ENCODE measurements at regions not wholly inside any gene's neighbourhood (a gene's known extent, or its start where the extent isn't known, plus 50 kb on each side); places are given as distances from the start of the nearest gene placed in this dataset.

GRCh38 chr6:14530385-14530784, 412.8 kb downstream of the CD83 start:
- Mint-ChIP-seq H3K36me3 (ENCODE audit: low read depth) (no peaks in the 10 kb centered on the region), H3K9me3 (peaks cover 10% of the 10 kb centered on the region), H3K27ac (no peak overlapping the region), H3K27me3 (no peaks in the 10 kb centered on the region), H3K4me3 (no peak overlapping the region), H3K4me1 (peaks cover 1% of the 10 kb centered on the region)
- DNase-seq = no peak
- ChIA-PET POLR2A (no interaction called here), CTCF (interaction anchor here (0.7 kb wide), 1 partner anchor 881 kb away, joined by 3 read pairs; no protein-coding TSS in a partner anchor)

GRCh38 chr6:14533446-14533845, 415.9 kb downstream of the CD83 start:
- H3K4me3 Mint-ChIP-seq = no peak overlapping the region
- ChIA-PET POLR2A (interaction anchor here (0.5 kb wide), 1 partner anchor 227 kb away, joined by 3 read pairs; no protein-coding TSS in a partner anchor), CTCF (no interaction called here)
- no peaks in the 10 kb centered on the region for H3K4me1 Mint-ChIP-seq
- H3K27me3 Mint-ChIP-seq = no peaks in the 10 kb centered on the region
- no peaks in the 10 kb centered on the region for H3K36me3 Mint-ChIP-seq (ENCODE audit: low read depth)
- DNase-seq = no peak
- no peak overlapping the region for H3K27ac Mint-ChIP-seq
- no peaks in the 10 kb centered on the region for H3K9me3 Mint-ChIP-seq

GRCh38 chr6:14537030-14537429, 419.5 kb downstream of the CD83 start:
- H3K36me3 Mint-ChIP-seq (ENCODE audit: low read depth) = no peaks in the 10 kb centered on the region
- no peaks in the 10 kb centered on the region for H3K9me3 Mint-ChIP-seq
- POLR2A ChIA-PET = no interaction called here
- no peak overlapping the region for H3K4me3 Mint-ChIP-seq
- H3K4me1 Mint-ChIP-seq = peaks cover 13% of the 10 kb centered on the region
- no peaks in the 10 kb centered on the region for H3K27me3 Mint-ChIP-seq
- no peak overlapping the region for H3K27ac Mint-ChIP-seq
- no peak for DNase-seq
- CTCF ChIA-PET = no interaction called here

GRCh38 chr6:14540276-14540675, 422.7 kb downstream of the CD83 start:
- H3K27me3 Mint-ChIP-seq = no peaks in the 10 kb centered on the region
- no peaks in the 10 kb centered on the region for H3K36me3 Mint-ChIP-seq (ENCODE audit: low read depth)
- H3K4me3 Mint-ChIP-seq = no peak overlapping the region
- CTCF ChIA-PET = no interaction called here
- no peaks in the 10 kb centered on the region for H3K9me3 Mint-ChIP-seq
- peaks cover 26% of the 10 kb centered on the region for H3K4me1 Mint-ChIP-seq
- H3K27ac Mint-ChIP-seq = no peak overlapping the region
- POLR2A ChIA-PET = no interaction called here
- DNase-seq = no peak

- no peak for DNase-seq
- H3K36me3 Mint-ChIP-seq (ENCODE audit: low read depth) = no peaks in the 10 kb centered on the region
- no peaks in the 10 kb centered on the region for H3K27me3 Mint-ChIP-seq
- no peaks in the 10 kb centered on the region for H3K9me3 Mint-ChIP-seq
- no peak overlapping the region for H3K4me3 Mint-ChIP-seq
- POLR2A ChIA-PET = no interaction called here
- H3K4me1 Mint-ChIP-seq = peaks cover 26% of the 10 kb centered on the region
- no peak overlapping the region for H3K27ac Mint-ChIP-seq
- CTCF ChIA-PET = no interaction called here
Measured at GRCh38 chr6:14540810-14541540, 423.4 kb downstream of the CD83 start.

- no peaks in the 10 kb centered on the region for H3K27me3 Mint-ChIP-seq
- no peaks in the 10 kb centered on the region for H3K36me3 Mint-ChIP-seq (ENCODE audit: low read depth)
- CTCF ChIA-PET = interaction anchor here (0.6 kb wide), 1 partner anchor 224 kb away, joined by 4 read pairs; no protein-coding TSS in a partner anchor
- H3K27ac Mint-ChIP-seq = no peak overlapping the region
- DNase-seq = peak; percentile 40
- no peaks in the 10 kb centered on the region for H3K9me3 Mint-ChIP-seq
- peaks cover 26% of the 10 kb centered on the region for H3K4me1 Mint-ChIP-seq
- no peak overlapping the region for H3K4me3 Mint-ChIP-seq
- POLR2A ChIA-PET = no interaction called here
Measured at GRCh38 chr6:14542670-14543366, 425.2 kb downstream of the CD83 start.

- no peaks in the 10 kb centered on the region for H3K36me3 Mint-ChIP-seq (ENCODE audit: low read depth)
- POLR2A ChIA-PET = no interaction called here
Measured at GRCh38 chr6:14543971-14544585, 426.5 kb downstream of the CD83 start.

GRCh38 chr6:14544666-14545065, 427.1 kb downstream of the CD83 start:
- Mint-ChIP-seq H3K4me1 (peaks cover 20% of the 10 kb centered on the region), H3K27ac (no peak overlapping the region), H3K4me3 (no peak overlapping the region), H3K9me3 (no peaks in the 10 kb centered on the region), H3K27me3 (no peaks in the 10 kb centered on the region), H3K36me3 (ENCODE audit: low read depth) (no peaks in the 10 kb centered on the region)
- no peak for DNase-seq
- ChIA-PET POLR2A (no interaction called here), CTCF (no interaction called here)

More at GRCh38 chr6:14543971-14544585, 426.5 kb downstream of the CD83 start:
- Mint-ChIP-seq H3K4me1 (peaks cover 20% of the 10 kb centered on the region), H3K27me3 (no peaks in the 10 kb centered on the region), H3K4me3 (no peak overlapping the region), H3K9me3 (no peaks in the 10 kb centered on the region), H3K27ac (no peak overlapping the region)
- CTCF ChIA-PET = no interaction called here
- no peak for DNase-seq

- no peak for DNase-seq
- Mint-ChIP-seq H3K27me3 (no peaks in the 10 kb centered on the region), H3K27ac (no peak overlapping the region), H3K4me1 (peaks cover 20% of the 10 kb centered on the region), H3K9me3 (no peaks in the 10 kb centered on the region), H3K4me3 (no peak overlapping the region), H3K36me3 (ENCODE audit: low read depth) (no peaks in the 10 kb centered on the region)
- POLR2A ChIA-PET = no interaction called here
- CTCF ChIA-PET = no interaction called here
Measured at GRCh38 chr6:14545496-14545895, 427.9 kb downstream of the CD83 start.

GRCh38 chr6:14546036-14546435, 428.5 kb downstream of the CD83 start:
- Mint-ChIP-seq H3K36me3 (ENCODE audit: low read depth) (no peaks in the 10 kb centered on the region), H3K4me1 (peaks cover 20% of the 10 kb centered on the region), H3K9me3 (no peaks in the 10 kb centered on the region), H3K4me3 (no peak overlapping the region), H3K27ac (no peak overlapping the region), H3K27me3 (no peaks in the 10 kb centered on the region)
- CTCF ChIA-PET = no interaction called here
- POLR2A ChIA-PET = no interaction called here
- DNase-seq = no peak

- H3K27ac Mint-ChIP-seq = no peak overlapping the region
- ChIA-PET CTCF (interaction anchor here (1.1 kb wide), 1 partner anchor 18 kb away, joined by 4 read pairs; no protein-coding TSS in a partner anchor), POLR2A (no interaction called here)
- H3K27me3 Mint-ChIP-seq = no peaks in the 10 kb centered on the region
- no peaks in the 10 kb centered on the region for H3K9me3 Mint-ChIP-seq
- DNase-seq = no peak
- no peak overlapping the region for H3K4me3 Mint-ChIP-seq
- no peaks in the 10 kb centered on the region for H3K36me3 Mint-ChIP-seq (ENCODE audit: low read depth)
- H3K4me1 Mint-ChIP-seq = peaks cover 8% of the 10 kb centered on the region
Measured at GRCh38 chr6:14547284-14547998, 429.9 kb downstream of the CD83 start.

GRCh38 chr6:14549304-14549770, 431.8 kb downstream of the CD83 start:
- ChIA-PET POLR2A (no interaction called here), CTCF (no interaction called here)
- Mint-ChIP-seq H3K27me3 (no peaks in the 10 kb centered on the region), H3K9me3 (no peaks in the 10 kb centered on the region), H3K4me1 (no peaks in the 10 kb centered on the region), H3K27ac (no peak overlapping the region), H3K4me3 (no peak overlapping the region), H3K36me3 (ENCODE audit: low read depth) (no peaks in the 10 kb centered on the region)
- no peak for DNase-seq

- no peaks in the 10 kb centered on the region for H3K4me1 Mint-ChIP-seq
- H3K36me3 Mint-ChIP-seq (ENCODE audit: low read depth) = no peaks in the 10 kb centered on the region
- no peak overlapping the region for H3K27ac Mint-ChIP-seq
- no peak overlapping the region for H3K4me3 Mint-ChIP-seq
- DNase-seq = no peak
- H3K27me3 Mint-ChIP-seq = no peaks in the 10 kb centered on the region
- no peaks in the 10 kb centered on the region for H3K9me3 Mint-ChIP-seq
- CTCF ChIA-PET = no interaction called here
- POLR2A ChIA-PET = no interaction called here
Measured at GRCh38 chr6:14549871-14550270, 432.3 kb downstream of the CD83 start.

Data from activated CD4-positive, alpha-beta memory T cell treated with anti-CD3 and anti-CD28 coated beads, Interleukin-2, amount 10 ng/mL, durations not matched to agents 7 days and 5 days (primary cell).